ENCODE measurements at regions not wholly inside any gene's neighbourhood (a gene's known extent, or its start where the extent isn't known, plus 50 kb on each side); places are given as distances from the start of the nearest gene placed in this dataset.

DNA sequence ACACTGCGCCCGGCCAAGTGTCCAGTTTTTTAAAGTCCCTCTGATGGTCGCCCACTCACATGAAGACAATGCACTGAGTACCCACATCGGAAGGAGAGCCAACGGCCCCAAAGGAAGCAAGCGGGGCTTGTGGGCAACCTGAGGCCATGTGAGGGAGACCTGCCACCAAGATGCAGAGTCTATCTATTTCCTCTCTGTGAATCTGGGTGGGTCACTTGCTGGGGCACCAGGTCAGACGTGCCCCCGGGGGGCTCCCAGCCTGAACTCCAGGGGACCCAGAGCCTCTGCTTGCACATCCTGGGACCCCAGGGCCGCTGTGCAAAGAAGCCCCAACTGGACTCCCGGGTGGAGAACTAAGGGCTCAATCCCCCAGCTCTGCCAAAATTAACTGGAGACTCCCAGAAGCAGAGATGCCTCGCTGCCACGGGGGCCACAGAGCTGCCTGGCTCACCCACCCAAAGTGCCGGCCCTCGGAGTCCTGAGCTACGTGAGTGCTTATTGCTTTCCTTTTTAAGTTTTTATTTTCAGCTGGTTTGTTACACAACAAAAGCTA lies 106.4 kb downstream of the BRD1 start:
- no peaks in the 10 kb centered on the region for H3K4me1 ChIP-seq (ENCODE audit: control insufficient read depth, insufficient read depth, low read length)
- no peak for ATAC-seq
- no peak overlapping the region for H3K4me3 ChIP-seq (ENCODE audit: low read depth in 2 of 2, low read length in 2 of 2)
- BruUV-seq (replicated peaks): no TSS peak
- H3K27me3 ChIP-seq (ENCODE audit: control insufficient read depth, insufficient read depth, low read length): no peaks in the 10 kb centered on the region; the same call in 1 of the 2 replicates
- intact Hi-C loops (cut with micrococcal nuclease; ENCODE audit: unreplicated experiment) (no loop called here), in situ Hi-C loops (cut with HindIII; ENCODE audit: low pct_unique_long_range_greater_than_20kb, low sequenced_read_pairs) (no loop called here)
- no peaks in the 10 kb centered on the region for H3K9me3 ChIP-seq (ENCODE audit: control insufficient read depth, insufficient read depth, low read depth, low read length)
- H3K36me3 ChIP-seq (ENCODE audit: control insufficient read depth, insufficient read depth, low read length): no peaks in the 10 kb centered on the region
- DNase-seq (ENCODE audit: low read depth, low spot score): no peak
- TF ChIP-seq POLR2AphosphoS5 (IDR thresholded peaks at IDR 0.05; ENCODE audit: low read depth, low read length): no peak
- TF ChIP-seq, protein P1, sequence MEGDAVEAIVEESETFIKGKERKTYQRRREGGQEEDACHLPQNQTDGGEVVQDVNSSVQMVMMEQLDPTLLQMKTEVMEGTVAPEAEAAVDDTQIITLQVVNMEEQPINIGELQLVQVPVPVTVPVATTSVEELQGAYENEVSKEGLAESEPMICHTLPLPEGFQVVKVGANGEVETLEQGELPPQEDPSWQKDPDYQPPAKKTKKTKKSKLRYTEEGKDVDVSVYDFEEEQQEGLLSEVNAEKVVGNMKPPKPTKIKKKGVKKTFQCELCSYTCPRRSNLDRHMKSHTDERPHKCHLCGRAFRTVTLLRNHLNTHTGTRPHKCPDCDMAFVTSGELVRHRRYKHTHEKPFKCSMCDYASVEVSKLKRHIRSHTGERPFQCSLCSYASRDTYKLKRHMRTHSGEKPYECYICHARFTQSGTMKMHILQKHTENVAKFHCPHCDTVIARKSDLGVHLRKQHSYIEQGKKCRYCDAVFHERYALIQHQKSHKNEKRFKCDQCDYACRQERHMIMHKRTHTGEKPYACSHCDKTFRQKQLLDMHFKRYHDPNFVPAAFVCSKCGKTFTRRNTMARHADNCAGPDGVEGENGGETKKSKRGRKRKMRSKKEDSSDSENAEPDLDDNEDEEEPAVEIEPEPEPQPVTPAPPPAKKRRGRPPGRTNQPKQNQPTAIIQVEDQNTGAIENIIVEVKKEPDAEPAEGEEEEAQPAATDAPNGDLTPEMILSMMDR (IDR thresholded peaks at IDR 0.05): no peak
- TF ChIP-seq TCF7L2 (IDR thresholded peaks at IDR 0.05; ENCODE audit: low read depth, low read length): no peak
- TF ChIP-seq SIN3A (IDR thresholded peaks at IDR 0.05; ENCODE audit: borderline replicate concordance, insufficient read depth, low read depth, low read length): no peak
- TF ChIP-seq, protein P2, sequence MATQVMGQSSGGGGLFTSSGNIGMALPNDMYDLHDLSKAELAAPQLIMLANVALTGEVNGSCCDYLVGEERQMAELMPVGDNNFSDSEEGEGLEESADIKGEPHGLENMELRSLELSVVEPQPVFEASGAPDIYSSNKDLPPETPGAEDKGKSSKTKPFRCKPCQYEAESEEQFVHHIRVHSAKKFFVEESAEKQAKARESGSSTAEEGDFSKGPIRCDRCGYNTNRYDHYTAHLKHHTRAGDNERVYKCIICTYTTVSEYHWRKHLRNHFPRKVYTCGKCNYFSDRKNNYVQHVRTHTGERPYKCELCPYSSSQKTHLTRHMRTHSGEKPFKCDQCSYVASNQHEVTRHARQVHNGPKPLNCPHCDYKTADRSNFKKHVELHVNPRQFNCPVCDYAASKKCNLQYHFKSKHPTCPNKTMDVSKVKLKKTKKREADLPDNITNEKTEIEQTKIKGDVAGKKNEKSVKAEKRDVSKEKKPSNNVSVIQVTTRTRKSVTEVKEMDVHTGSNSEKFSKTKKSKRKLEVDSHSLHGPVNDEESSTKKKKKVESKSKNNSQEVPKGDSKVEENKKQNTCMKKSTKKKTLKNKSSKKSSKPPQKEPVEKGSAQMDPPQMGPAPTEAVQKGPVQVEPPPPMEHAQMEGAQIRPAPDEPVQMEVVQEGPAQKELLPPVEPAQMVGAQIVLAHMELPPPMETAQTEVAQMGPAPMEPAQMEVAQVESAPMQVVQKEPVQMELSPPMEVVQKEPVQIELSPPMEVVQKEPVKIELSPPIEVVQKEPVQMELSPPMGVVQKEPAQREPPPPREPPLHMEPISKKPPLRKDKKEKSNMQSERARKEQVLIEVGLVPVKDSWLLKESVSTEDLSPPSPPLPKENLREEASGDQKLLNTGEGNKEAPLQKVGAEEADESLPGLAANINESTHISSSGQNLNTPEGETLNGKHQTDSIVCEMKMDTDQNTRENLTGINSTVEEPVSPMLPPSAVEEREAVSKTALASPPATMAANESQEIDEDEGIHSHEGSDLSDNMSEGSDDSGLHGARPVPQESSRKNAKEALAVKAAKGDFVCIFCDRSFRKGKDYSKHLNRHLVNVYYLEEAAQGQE (IDR thresholded peaks at IDR 0.05; ENCODE audit: insufficient read depth in 1 of 2, low read depth in 2 of 2, low read length in 1 of 2): no peak
- H3K27ac ChIP-seq (ENCODE audit: low read length): no peak overlapping the region
- POLR2A ChIA-PET: no interaction called here
- CTCF ChIA-PET: interaction anchor here (0.7 kb wide), 1 partner anchor 776 kb away, joined by 5 read pairs; no protein-coding TSS in a partner anchor

DNA sequence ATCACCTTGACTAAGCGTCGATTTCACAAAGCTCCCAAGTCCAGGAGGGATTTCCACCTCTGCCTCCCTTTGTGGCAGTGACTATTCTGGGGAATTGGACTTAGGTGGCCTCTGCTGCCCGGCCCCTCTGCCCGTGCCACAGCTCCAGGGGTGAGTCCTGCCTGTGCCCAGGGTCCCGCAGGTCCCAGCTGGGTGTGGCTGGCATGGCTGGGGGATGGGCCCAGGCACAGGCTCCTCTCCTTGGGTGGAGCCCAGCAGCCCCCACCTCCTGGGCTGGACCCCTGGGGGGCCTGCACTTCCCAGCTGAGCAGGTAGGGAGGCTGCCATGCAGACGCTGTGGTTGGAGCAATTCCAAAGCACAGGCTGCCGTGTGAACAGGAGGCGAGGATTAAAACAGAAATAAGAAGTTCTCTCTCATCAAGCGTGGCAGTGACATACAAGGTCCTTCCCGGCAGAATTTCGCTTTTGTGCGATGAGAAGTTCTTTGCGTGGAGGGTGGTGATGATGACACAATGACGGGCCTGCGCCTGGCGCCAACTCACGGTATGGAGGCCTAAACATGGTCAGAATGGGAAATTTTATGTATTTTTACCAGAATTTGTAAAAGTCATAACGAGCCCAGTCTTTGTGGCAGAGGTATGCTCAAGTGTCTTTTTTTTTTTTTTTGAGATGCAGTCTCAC lies 107.3 kb downstream of the BRD1 start:
- POLR2A ChIA-PET: interaction anchor here (0.6 kb wide), 1 partner anchor 414 kb away, joined by 5 read pairs; no protein-coding TSS in a partner anchor
- DNase-seq (ENCODE audit: low read depth, low spot score) (no peak), ATAC-seq (no peak)
- CTCF ChIA-PET: interaction anchor here (0.7 kb wide), 1 partner anchor 775 kb away, joined by 5 read pairs; no protein-coding TSS in a partner anchor
- no peak overlapping the region for H3K27ac ChIP-seq (ENCODE audit: low read length)
- H3K4me1 ChIP-seq (ENCODE audit: control insufficient read depth, insufficient read depth, low read length): no peaks in the 10 kb centered on the region
- BruUV-seq (replicated peaks): no TSS peak
- no peaks in the 10 kb centered on the region for H3K9me3 ChIP-seq (ENCODE audit: control insufficient read depth, insufficient read depth, low read depth, low read length)
- H3K36me3 ChIP-seq (ENCODE audit: control insufficient read depth, insufficient read depth, low read length): no peaks in the 10 kb centered on the region
- no peak for TF ChIP-seq SIN3A (IDR thresholded peaks at IDR 0.05; ENCODE audit: borderline replicate concordance, insufficient read depth, low read depth, low read length)
- TF ChIP-seq, protein P2 (IDR thresholded peaks at IDR 0.05; ENCODE audit: insufficient read depth in 1 of 2, low read depth in 2 of 2, low read length in 1 of 2): no peak
- no peak for TF ChIP-seq POLR2AphosphoS5 (IDR thresholded peaks at IDR 0.05; ENCODE audit: low read depth, low read length)
- TF ChIP-seq TCF7L2 (IDR thresholded peaks at IDR 0.05; ENCODE audit: low read depth, low read length): no peak
- TF ChIP-seq, protein P1 (IDR thresholded peaks at IDR 0.05): no peak
- in situ Hi-C loops (cut with HindIII; ENCODE audit: low pct_unique_long_range_greater_than_20kb, low sequenced_read_pairs): no loop called here
- intact Hi-C loops (cut with micrococcal nuclease; ENCODE audit: unreplicated experiment): no loop called here
- no peaks in the 10 kb centered on the region for H3K27me3 ChIP-seq (ENCODE audit: control insufficient read depth, insufficient read depth, low read length)
- no peak overlapping the region for H3K4me3 ChIP-seq (ENCODE audit: low read depth in 2 of 2, low read length in 2 of 2)

All from Panc1 (cell line).